Osteoblast (primary cell): ENCODE measurements at regions not wholly inside any gene's neighbourhood (a gene's known extent, or its start where the extent isn't known, plus 50 kb on each side); places are given as distances from the start of the nearest gene placed in this dataset.

ENCODE experiments used
- DNase-seq: peaks from one replicate; pipeline ENCODE4 v3.0.0; 2011; ENCODE audit warnings: low spot score, mixed read lengths; ENCODE audit not compliant: insufficient read length; ENCODE audit errors: missing footprints
- H2AFZ ChIP-seq: 2 replicates; pipeline ENCODE4 v1.6.0; 2011; ENCODE audit warnings: mild to moderate bottlenecking, low read length
- H3K27ac ChIP-seq: 2 replicates; pipeline ENCODE4 v1.5.1; 2011; ENCODE audit warnings: mild to moderate bottlenecking, low read depth, low read length, moderate library complexity
- H3K27me3 ChIP-seq: 2 replicates; pipeline ENCODE4 v1.6.0; 2012; ENCODE audit warnings: mild to moderate bottlenecking, control low read depth, inconsistent platforms, low read length, moderate library complexity; ENCODE audit not compliant: insufficient read depth
- H3K36me3 ChIP-seq: 2 replicates; pipeline ENCODE4 v1.5.1; 2011; ENCODE audit warnings: mild to moderate bottlenecking, low read length, control low read depth, moderate library complexity; ENCODE audit not compliant: insufficient read depth
- H3K4me1 ChIP-seq: 2 replicates; pipeline ENCODE4 v1.5.1; 2011; ENCODE audit warnings: mild to moderate bottlenecking, low read length, control low read depth, moderate library complexity; ENCODE audit not compliant: insufficient read depth
- H3K4me2 ChIP-seq: 2 replicates; pipeline ENCODE4 v1.6.0; 2011; ENCODE audit warnings: mild to moderate bottlenecking, low read length; ENCODE audit not compliant: insufficient read depth
- H3K4me3 ChIP-seq: fragments of 200-600 bp; sonication (generic); 3 replicates; pipeline ENCODE4 v1.5.1; 2012; ENCODE audit warnings: mild to moderate bottlenecking, low read length, inconsistent platforms; ENCODE audit not compliant: insufficient read depth
- H3K79me2 ChIP-seq: 2 replicates; pipeline ENCODE4 v1.6.0; 2012; ENCODE audit warnings: mild to moderate bottlenecking, low read length, control low read depth, inconsistent platforms; ENCODE audit not compliant: insufficient read depth
- H3K9me3 ChIP-seq: 2 replicates; pipeline ENCODE4 v1.5.1; 2011; ENCODE audit warnings: low read depth, low read length, control low read depth
- H4K20me1 ChIP-seq: 2 replicates; pipeline ENCODE4 v1.6.0; 2012; ENCODE audit warnings: mild to moderate bottlenecking, low read length, control low read depth; ENCODE audit not compliant: insufficient read depth
- CTCF ChIP-seq: IDR thresholded peaks from 2 replicates; pipeline ENCODE4 v1.5.1; 2011; ENCODE audit warnings: mild to moderate bottlenecking, low read depth, low read length, moderate library complexity; ENCODE audit errors: extremely low read depth

- no peaks in the 10 kb centered on the region for H4K20me1 ChIP-seq
- H3K9me3 ChIP-seq = no peaks in the 10 kb centered on the region
- no peaks in the 10 kb centered on the region for H3K27me3 ChIP-seq
- H3K4me1 ChIP-seq = no peaks in the 10 kb centered on the region
- no peak overlapping the region for H3K4me2 ChIP-seq
- DNase-seq = no peak
- H2AFZ ChIP-seq = no peak overlapping the region
- no peaks in the 10 kb centered on the region for H3K79me2 ChIP-seq
- H3K4me3 ChIP-seq = no peak overlapping the region
- no peak overlapping the region for H3K27ac ChIP-seq
- H3K36me3 ChIP-seq = no peaks in the 10 kb centered on the region
- no peak for TF ChIP-seq CTCF
Measured at GRCh38 chr11:92024788-92025187, 199.8 kb upstream of the FAT3 start.

GRCh38 chr11:92022499-92022898, 202.1 kb upstream of the FAT3 start:
- Histone ChIP-seq H4K20me1 (no peaks in the 10 kb centered on the region), H2AFZ (no peak overlapping the region), H3K27me3 (no peaks in the 10 kb centered on the region), H3K4me3 (no peak overlapping the region), H3K4me1 (no peaks in the 10 kb centered on the region), H3K9me3 (no peaks in the 10 kb centered on the region), H3K4me2 (no peak overlapping the region), H3K36me3 (no peaks in the 10 kb centered on the region), H3K27ac (no peak overlapping the region), H3K79me2 (no peaks in the 10 kb centered on the region)
- DNase-seq = no peak
- TF ChIP-seq CTCF = no peak

- H3K9me3 ChIP-seq = no peaks in the 10 kb centered on the region
- H3K27ac ChIP-seq = no peak overlapping the region
- H3K36me3 ChIP-seq = no peaks in the 10 kb centered on the region
- no peak for DNase-seq
- no peaks in the 10 kb centered on the region for H3K27me3 ChIP-seq
- no peaks in the 10 kb centered on the region for H4K20me1 ChIP-seq
- H3K4me1 ChIP-seq = no peaks in the 10 kb centered on the region
- H3K4me2 ChIP-seq = no peak overlapping the region
- no peaks in the 10 kb centered on the region for H3K79me2 ChIP-seq
- no peak for TF ChIP-seq CTCF
- no peak overlapping the region for H3K4me3 ChIP-seq
- H2AFZ ChIP-seq = no peak overlapping the region
Measured at GRCh38 chr11:92018332-92018731, 206.3 kb upstream of the FAT3 start.

DNA sequence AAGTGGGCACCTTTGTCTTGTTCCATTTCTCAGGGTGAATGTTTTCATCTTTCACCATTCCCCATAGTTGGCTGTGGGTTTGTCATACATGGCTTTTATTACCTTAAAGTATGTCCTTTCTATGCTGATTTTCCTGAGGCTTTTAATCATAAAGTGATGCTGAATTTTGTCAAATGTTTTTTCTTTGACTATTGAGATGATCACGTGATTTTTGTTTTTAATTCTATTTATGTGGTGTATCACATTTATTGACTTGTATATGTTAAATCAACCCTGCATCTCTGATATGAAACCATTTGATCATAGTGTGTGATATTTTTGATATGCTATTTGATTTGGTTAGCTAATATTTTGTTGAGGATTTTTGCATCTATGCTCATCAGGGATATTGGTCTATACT, 216.4 kb upstream of the FAT3 start:
- DNase-seq = no peak
- no peak overlapping the region for H3K27ac ChIP-seq

More for the DNA sequence above, 216.4 kb upstream of the FAT3 start:
- Histone ChIP-seq H3K79me2 (no peaks in the 10 kb centered on the region), H3K4me2 (no peak overlapping the region), H3K4me3 (no peak overlapping the region), H3K4me1 (no peaks in the 10 kb centered on the region), H3K36me3 (no peaks in the 10 kb centered on the region), H2AFZ (no peak overlapping the region), H3K27me3 (no peaks in the 10 kb centered on the region), H3K9me3 (no peaks in the 10 kb centered on the region), H4K20me1 (no peaks in the 10 kb centered on the region)
- TF ChIP-seq CTCF = no peak
